A549 (cell line): ENCODE measurements at regions not wholly inside any gene's neighbourhood (a gene's known extent, or its start where the extent isn't known, plus 50 kb on each side); places are given as distances from the start of the nearest gene placed in this dataset.
"Not testable (repeated sequence)": the region's sequence is repeated elsewhere in the genome, so short reads cannot be mapped to it uniquely, and the experiment has no call there.

Experiments
- ATAC-seq, 2 experiments: fragments of 200-7000 bp in 1 of 2; fragments of >200 bp in 1 of 2; cut with Nextera tagmentation in 1 of 2; cut with Tn5 transposase in 1 of 2; 3 replicates each; pipeline versions ENCODE4 v1.8.0 to v1.9.1; 2018 to 2020; ENCODE audit warnings: mild to moderate bottlenecking in 1 of 2, moderate library complexity in 1 of 2
- CTCF ChIA-PET: fragments of 300-600 bp; sonication (Branson Sonifier 250); formaldehyde crosslinking; extraction: SDS; loops from one replicate; lab custom pipeline; 2021; ENCODE audit warnings: antibody characterized with exemption, inconsistent platforms; lab: Yijun Ruan, JAX
- POLR2A ChIA-PET: fragments of 350-600 bp; formaldehyde crosslinking; extraction: SDS; loops from one replicate; lab custom pipeline; 2021; ENCODE audit warnings: antibody characterized with exemption, inconsistent platforms; lab: Yijun Ruan, JAX
- DNase-seq, 2 experiments: peaks; one replicate each; pipeline versions ENCODE4 v3.0.0 to v3.0.0-alpha.2; 2011 to 2016; ENCODE audit warnings: low read depth in 1 of 2, low spot score in 1 of 2
- FAIRE-seq: peaks from 2 replicates; lab custom pipeline; 2011; peaks lifted over from hg19 to GRCh38; lab: Jason Lieb, UNC
- H3K27ac ChIP-seq, 2 experiments: fragments of >200 bp; sonication (Bioruptor Twin); formaldehyde crosslinking; 3 replicates each; pipeline ENCODE4 v1.5.1; 2016 to 2017
- H3K4me1 ChIP-seq: fragments of >200 bp; sonication (Bioruptor Twin); formaldehyde crosslinking; 3 replicates; pipeline ENCODE4 v1.6.1; 2016
- H3K4me2 ChIP-seq: fragments of >200 bp; sonication (Bioruptor Twin); formaldehyde crosslinking; 3 replicates; pipeline ENCODE4 v1.6.1; 2016
- H3K4me3 ChIP-seq: fragments of >200 bp; sonication (Bioruptor Twin); formaldehyde crosslinking; 3 replicates; pipeline ENCODE4 v1.5.1; 2016
- H3K9me3 ChIP-seq: fragments of >200 bp; sonication (Bioruptor Twin); formaldehyde crosslinking; 3 replicates; pipeline ENCODE4 v1.6.1; 2016
- CHD2 ChIP-seq: fragments of 150-350 bp; IDR thresholded peaks from 2 replicates; pipeline ENCODE4 v1.6.1; 2014; ENCODE audit warnings: low read length; ENCODE audit not compliant: partially characterized antibody
- CHD4 ChIP-seq: fragments of 200-600 bp; sonication (generic); IDR thresholded peaks from 2 replicates; pipeline ENCODE4 v1.6.1; 2016; ENCODE audit warnings: antibody characterized with exemption, mild to moderate bottlenecking, borderline replicate concordance
- EHF ChIP-seq: fragments of 250-450 bp; sonication (Bioruptor Pico); IDR thresholded peaks from 2 replicates; pipeline ENCODE4 v1.5.0; 2020; ENCODE audit warnings: mild to moderate bottlenecking
- EHMT2 ChIP-seq: fragments of 200-600 bp; sonication (generic); IDR thresholded peaks from 2 replicates; pipeline ENCODE4 v1.6.1; 2016; ENCODE audit warnings: antibody characterized with exemption, low read depth, mild to moderate bottlenecking, moderate library complexity
- EP300 ChIP-seq, 2 experiments: fragments of >200 bp; sonication (Bioruptor Twin); formaldehyde crosslinking; IDR thresholded peaks; 2 replicates in 1 of 2; 3 replicates in 1 of 2; pipeline ENCODE4 v1.6.1; 2016 to 2017
- FOXS1 ChIP-seq: fragments of 250-450 bp; sonication (Bioruptor Pico); IDR thresholded peaks from 2 replicates; pipeline ENCODE4 v1.5.0; 2020; ENCODE audit warnings: mild to moderate bottlenecking, moderate library complexity
- GATA3 ChIP-seq: IDR thresholded peaks from 2 replicates; pipeline ENCODE4 v1.6.1; 2012; ENCODE audit warnings: borderline replicate concordance
- HDAC2 ChIP-seq: fragments of 200-600 bp; sonication (generic); IDR thresholded peaks from 2 replicates; pipeline ENCODE4 v1.6.1; 2016
- HEYL ChIP-seq: fragments of 250-450 bp; sonication (Bioruptor Pico); IDR thresholded peaks from 2 replicates; pipeline ENCODE4 v1.8.0; 2021; ENCODE audit warnings: mild to moderate bottlenecking, moderate library complexity
- HOXA7 ChIP-seq: fragments of 250-450 bp; sonication (Bioruptor Pico); IDR thresholded peaks from 2 replicates; pipeline ENCODE4 v1.5.0; 2020; ENCODE audit warnings: mild to moderate bottlenecking, moderate library complexity
- HOXB5 ChIP-seq: fragments of 250-450 bp; sonication (Bioruptor Pico); IDR thresholded peaks from 2 replicates; pipeline ENCODE4 v1.5.0; 2020; ENCODE audit warnings: mild to moderate bottlenecking, moderate library complexity
- KDM1A ChIP-seq: fragments of 200-600 bp; sonication (generic); IDR thresholded peaks from 2 replicates; pipeline ENCODE4 v1.6.1; 2016; ENCODE audit warnings: low read depth, mild to moderate bottlenecking
- KDM5A ChIP-seq: fragments of 200-600 bp; sonication (generic); IDR thresholded peaks from 2 replicates; pipeline ENCODE4 v1.6.1; 2016; ENCODE audit warnings: antibody characterized with exemption, mild to moderate bottlenecking
- MYC ChIP-seq: IDR thresholded peaks from 2 replicates; pipeline ENCODE4 v1.6.1; 2012; ENCODE audit warnings: mild to moderate bottlenecking, inconsistent platforms, low read length, improper control_type of control experiment, borderline replicate concordance
- NFE2L2 ChIP-seq: fragments of 150-350 bp; conservative IDR thresholded peaks from 2 replicates; pipeline ENCODE4 v1.6.1; 2014; ENCODE audit warnings: low read length
- POLR2A ChIP-seq: IDR thresholded peaks from 2 replicates; pipeline ENCODE4 v1.6.1; 2012; ENCODE audit warnings: mild to moderate bottlenecking, low read length
- RNF2 ChIP-seq: fragments of 200-600 bp; sonication (generic); IDR thresholded peaks from 2 replicates; pipeline ENCODE4 v1.6.1; 2016; ENCODE audit warnings: low read depth, mild to moderate bottlenecking, antibody characterized with exemption, moderate library complexity, borderline replicate concordance
- TFCP2L1 ChIP-seq: fragments of 250-450 bp; sonication (Bioruptor Pico); IDR thresholded peaks from 2 replicates; pipeline ENCODE4 v1.5.0; 2021; ENCODE audit warnings: mild to moderate bottlenecking
- TP53 ChIP-seq: fragments of 250-450 bp; sonication (Bioruptor Pico); IDR thresholded peaks from 2 replicates; pipeline ENCODE4 v1.5.0; 2021; ENCODE audit warnings: mild to moderate bottlenecking, moderate library complexity
- WGBS: methylation state at CpG from one replicate; pipeline ENCODE4 v1.1.6; 2017; ENCODE audit errors: missing lambda C conversion rate; 5-methylcytosine and 5-hydroxymethylcytosine counted together
- TF ChIP-seq, protein P1 (sequence below): fragments of >200 bp; sonication (Bioruptor Twin); formaldehyde crosslinking; IDR thresholded peaks from 3 replicates; pipeline ENCODE4 v1.6.1; 2016
- TF ChIP-seq, protein P2 (sequence below): IDR thresholded peaks from 2 replicates; pipeline ENCODE4 v1.6.1; 2012; ENCODE audit warnings: low read depth, borderline replicate concordance
- TF ChIP-seq, protein P3 (sequence below): IDR thresholded peaks from 2 replicates; pipeline ENCODE4 v1.6.1; 2012
- TF ChIP-seq, protein P4 (sequence below): fragments of 250-450 bp; sonication (Bioruptor Pico); IDR thresholded peaks from 2 replicates; pipeline ENCODE4 v1.5.0; 2021; ENCODE audit warnings: mild to moderate bottlenecking, moderate library complexity, borderline replicate concordance
- TF ChIP-seq, protein P5 (sequence below): fragments of >200 bp; sonication (Bioruptor Twin); formaldehyde crosslinking; IDR thresholded peaks from 3 replicates; pipeline ENCODE4 v1.5.1; 2016
- TF ChIP-seq, protein P6 (sequence below): fragments of 250-450 bp; sonication (Bioruptor Pico); IDR thresholded peaks from 2 replicates; pipeline ENCODE4 v1.5.0; 2020; ENCODE audit warnings: low read depth, mild to moderate bottlenecking, moderate library complexity

DNA sequence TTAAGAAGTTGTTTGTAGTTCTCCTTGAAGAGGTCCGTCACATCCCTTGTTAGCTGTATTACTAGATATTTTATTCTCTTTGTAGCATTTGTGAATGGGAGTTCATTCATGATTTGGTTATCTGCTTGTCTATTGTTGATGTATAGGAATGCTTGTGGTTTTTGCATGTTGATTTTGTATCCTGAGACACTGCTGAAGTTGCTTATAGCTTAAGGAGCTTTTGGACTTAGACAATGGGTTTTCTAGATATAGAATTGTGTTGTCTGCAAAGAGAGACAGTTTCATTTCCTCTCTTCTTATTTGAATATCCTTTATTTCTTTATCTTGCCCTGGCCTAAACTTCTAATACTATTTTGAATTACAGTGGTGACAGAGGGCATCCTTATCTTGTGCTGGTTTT is 52.1 kb upstream of the GRID2 start:
- Histone ChIP-seq H3K4me2 (no peak overlapping the region), H3K9me3 (no peaks in the 10 kb centered on the region), H3K4me3 (no peak overlapping the region), H3K4me1 (no peaks in the 10 kb centered on the region), H3K27ac (no peak overlapping the region)
- CTCF ChIA-PET, result no interaction called here
- FAIRE-seq, result no peak
- WGBS, result 0% methylated on average over 1 of the region's 1 CpG
- ATAC-seq, result no peak
- POLR2A ChIA-PET, result no interaction called here
- no peak for TF ChIP-seq EHF (CRISPR knock-in tag)
- no peak for TF ChIP-seq HOXB5 (CRISPR knock-in tag)
- TF ChIP-seq NFE2L2, result no peak
- TF ChIP-seq, protein P1, sequence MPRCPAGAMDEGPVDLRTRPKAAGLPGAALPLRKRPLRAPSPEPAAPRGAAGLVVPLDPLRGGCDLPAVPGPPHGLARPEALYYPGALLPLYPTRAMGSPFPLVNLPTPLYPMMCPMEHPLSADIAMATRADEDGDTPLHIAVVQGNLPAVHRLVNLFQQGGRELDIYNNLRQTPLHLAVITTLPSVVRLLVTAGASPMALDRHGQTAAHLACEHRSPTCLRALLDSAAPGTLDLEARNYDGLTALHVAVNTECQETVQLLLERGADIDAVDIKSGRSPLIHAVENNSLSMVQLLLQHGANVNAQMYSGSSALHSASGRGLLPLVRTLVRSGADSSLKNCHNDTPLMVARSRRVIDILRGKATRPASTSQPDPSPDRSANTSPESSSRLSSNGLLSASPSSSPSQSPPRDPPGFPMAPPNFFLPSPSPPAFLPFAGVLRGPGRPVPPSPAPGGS, result no peak
- no peak for TF ChIP-seq KDM1A
- TF ChIP-seq TP53 (CRISPR knock-in tag), result no peak
- TF ChIP-seq POLR2A, result no peak
- TF ChIP-seq EHMT2, result no peak
- TF ChIP-seq, protein P2, sequence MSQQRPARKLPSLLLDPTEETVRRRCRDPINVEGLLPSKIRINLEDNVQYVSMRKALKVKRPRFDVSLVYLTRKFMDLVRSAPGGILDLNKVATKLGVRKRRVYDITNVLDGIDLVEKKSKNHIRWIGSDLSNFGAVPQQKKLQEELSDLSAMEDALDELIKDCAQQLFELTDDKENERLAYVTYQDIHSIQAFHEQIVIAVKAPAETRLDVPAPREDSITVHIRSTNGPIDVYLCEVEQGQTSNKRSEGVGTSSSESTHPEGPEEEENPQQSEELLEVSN, result no peak
- TF ChIP-seq, protein P3, sequence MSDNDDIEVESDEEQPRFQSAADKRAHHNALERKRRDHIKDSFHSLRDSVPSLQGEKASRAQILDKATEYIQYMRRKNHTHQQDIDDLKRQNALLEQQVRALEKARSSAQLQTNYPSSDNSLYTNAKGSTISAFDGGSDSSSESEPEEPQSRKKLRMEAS, result no peak
- TF ChIP-seq, protein P4, sequence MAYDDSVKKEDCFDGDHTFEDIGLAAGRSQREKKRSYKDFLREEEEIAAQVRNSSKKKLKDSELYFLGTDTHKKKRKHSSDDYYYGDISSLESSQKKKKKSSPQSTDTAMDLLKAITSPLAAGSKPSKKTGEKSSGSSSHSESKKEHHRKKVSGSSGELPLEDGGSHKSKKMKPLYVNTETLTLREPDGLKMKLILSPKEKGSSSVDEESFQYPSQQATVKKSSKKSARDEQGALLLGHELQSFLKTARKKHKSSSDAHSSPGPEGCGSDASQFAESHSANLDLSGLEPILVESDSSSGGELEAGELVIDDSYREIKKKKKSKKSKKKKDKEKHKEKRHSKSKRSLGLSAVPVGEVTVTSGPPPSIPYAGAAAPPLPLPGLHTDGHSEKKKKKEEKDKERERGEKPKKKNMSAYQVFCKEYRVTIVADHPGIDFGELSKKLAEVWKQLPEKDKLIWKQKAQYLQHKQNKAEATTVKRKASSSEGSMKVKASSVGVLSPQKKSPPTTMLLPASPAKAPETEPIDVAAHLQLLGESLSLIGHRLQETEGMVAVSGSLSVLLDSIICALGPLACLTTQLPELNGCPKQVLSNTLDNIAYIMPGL (CRISPR knock-in tag), result no peak
- no peak for TF ChIP-seq GATA3
- no peak for TF ChIP-seq FOXS1 (CRISPR knock-in tag)
- TF ChIP-seq HOXA7 (CRISPR knock-in tag), result no peak
- TF ChIP-seq HDAC2, result no peak
- TF ChIP-seq RNF2, result no peak
- TF ChIP-seq, protein P5, sequence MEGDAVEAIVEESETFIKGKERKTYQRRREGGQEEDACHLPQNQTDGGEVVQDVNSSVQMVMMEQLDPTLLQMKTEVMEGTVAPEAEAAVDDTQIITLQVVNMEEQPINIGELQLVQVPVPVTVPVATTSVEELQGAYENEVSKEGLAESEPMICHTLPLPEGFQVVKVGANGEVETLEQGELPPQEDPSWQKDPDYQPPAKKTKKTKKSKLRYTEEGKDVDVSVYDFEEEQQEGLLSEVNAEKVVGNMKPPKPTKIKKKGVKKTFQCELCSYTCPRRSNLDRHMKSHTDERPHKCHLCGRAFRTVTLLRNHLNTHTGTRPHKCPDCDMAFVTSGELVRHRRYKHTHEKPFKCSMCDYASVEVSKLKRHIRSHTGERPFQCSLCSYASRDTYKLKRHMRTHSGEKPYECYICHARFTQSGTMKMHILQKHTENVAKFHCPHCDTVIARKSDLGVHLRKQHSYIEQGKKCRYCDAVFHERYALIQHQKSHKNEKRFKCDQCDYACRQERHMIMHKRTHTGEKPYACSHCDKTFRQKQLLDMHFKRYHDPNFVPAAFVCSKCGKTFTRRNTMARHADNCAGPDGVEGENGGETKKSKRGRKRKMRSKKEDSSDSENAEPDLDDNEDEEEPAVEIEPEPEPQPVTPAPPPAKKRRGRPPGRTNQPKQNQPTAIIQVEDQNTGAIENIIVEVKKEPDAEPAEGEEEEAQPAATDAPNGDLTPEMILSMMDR, result no peak
- no peak for TF ChIP-seq EP300 (IDR thresholded peaks at IDR 0.05)
- DNase-seq, result no peak

DNA sequence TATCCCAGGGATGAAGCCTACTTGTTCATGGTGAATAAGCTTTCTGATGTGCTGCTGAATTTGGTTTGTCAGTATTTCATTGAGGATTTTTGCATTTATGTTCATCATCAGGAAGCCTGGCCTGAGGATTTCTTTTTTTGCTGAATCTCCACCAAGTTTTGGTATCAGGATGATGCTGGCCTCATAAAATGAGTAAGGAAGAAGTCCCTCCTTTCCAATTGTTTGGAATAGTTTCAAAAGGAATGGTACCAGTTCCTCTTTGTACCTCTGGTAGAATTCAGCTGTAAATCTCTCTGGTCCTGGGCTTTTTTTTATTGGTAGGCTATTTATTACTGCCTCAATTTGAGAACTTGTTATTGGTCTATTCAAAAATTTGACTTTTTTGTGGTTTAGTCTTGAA is 51.4 kb upstream of the GRID2 start:
- H3K4me3 ChIP-seq, H3K27ac ChIP-seq, POLR2A ChIA-PET, H3K9me3 ChIP-seq, H3K4me1 ChIP-seq, FAIRE-seq, ATAC-seq, H3K4me2 ChIP-seq, DNase-seq, CTCF ChIA-PET: not testable (repeated sequence)

DNA sequence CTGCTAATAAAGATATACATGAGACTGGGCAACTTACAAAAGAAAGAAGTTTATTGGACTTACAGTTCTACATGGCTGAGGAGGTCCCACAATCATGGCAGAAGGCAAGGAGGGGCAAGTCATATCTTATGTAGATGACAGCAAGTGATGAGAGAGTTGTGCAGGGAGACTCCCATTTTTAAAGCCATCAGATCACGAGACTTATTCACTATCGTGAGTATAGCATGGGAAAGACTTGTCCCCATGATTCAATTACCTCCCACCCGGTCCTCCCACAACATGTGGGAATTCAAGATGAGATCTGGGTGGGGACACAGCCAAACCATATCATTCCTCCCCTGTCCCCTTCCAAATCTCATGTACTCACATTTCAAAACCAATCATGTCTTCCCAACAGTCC is 50.9 kb upstream of the GRID2 start:
- 4% methylated on average over 3 of the region's 3 CpGs for WGBS
- H3K4me1 ChIP-seq, result no peaks in the 10 kb centered on the region
- POLR2A ChIA-PET, result no interaction called here
- ATAC-seq (no peak), FAIRE-seq (no peak), DNase-seq (no peak)
- no peak overlapping the region for H3K4me2 ChIP-seq
- H3K27ac ChIP-seq, result no peak overlapping the region
- CTCF ChIA-PET, result no interaction called here
- H3K4me3 ChIP-seq, result no peak overlapping the region
- no peaks in the 10 kb centered on the region for H3K9me3 ChIP-seq
- no peak for TF ChIP-seq KDM5A
- no peak for TF ChIP-seq POLR2A
- TF ChIP-seq EP300 (IDR thresholded peaks at IDR 0.05), result no peak
- TF ChIP-seq, protein P5, result no peak
- TF ChIP-seq NFE2L2, result no peak
- TF ChIP-seq, protein P6, sequence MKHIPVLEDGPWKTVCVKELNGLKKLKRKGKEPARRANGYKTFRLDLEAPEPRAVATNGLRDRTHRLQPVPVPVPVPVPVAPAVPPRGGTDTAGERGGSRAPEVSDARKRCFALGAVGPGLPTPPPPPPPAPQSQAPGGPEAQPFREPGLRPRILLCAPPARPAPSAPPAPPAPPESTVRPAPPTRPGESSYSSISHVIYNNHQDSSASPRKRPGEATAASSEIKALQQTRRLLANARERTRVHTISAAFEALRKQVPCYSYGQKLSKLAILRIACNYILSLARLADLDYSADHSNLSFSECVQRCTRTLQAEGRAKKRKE (CRISPR knock-in tag), result no peak
- no peak for TF ChIP-seq MYC
- no peak for TF ChIP-seq HEYL (CRISPR knock-in tag)
- TF ChIP-seq, protein P3, result no peak
- no peak for TF ChIP-seq TFCP2L1 (CRISPR knock-in tag)
- no peak for TF ChIP-seq CHD2
- TF ChIP-seq CHD4, result no peak
- TF ChIP-seq, all 56 proteins: peak for 0
